IMR-90 (cell line): ENCODE measurements at regions not wholly inside any gene's neighbourhood (a gene's known extent, or its start where the extent isn't known, plus 50 kb on each side); places are given as distances from the start of the nearest gene placed in this dataset.

Source experiments
- BHLHE40 ChIP-seq: fragments of 150-350 bp; IDR thresholded peaks from 2 replicates; pipeline ENCODE4 v1.6.1; 2016; ENCODE audit warnings: mild to moderate bottlenecking, low read depth, low read length
- CTCF ChIP-seq: conservative IDR thresholded peaks from 2 replicates; pipeline ENCODE4 v1.5.1; 2012; ENCODE audit warnings: mild to moderate bottlenecking, low read depth, low read length, improper control_type of control experiment
- FOS ChIP-seq: fragments of 150-350 bp; IDR thresholded peaks from 2 replicates; pipeline ENCODE4 v1.6.1; 2016; ENCODE audit warnings: low read depth, low read length
- MAFK ChIP-seq: IDR thresholded peaks from 2 replicates; pipeline ENCODE4 v1.6.1; 2012; ENCODE audit warnings: low read depth, low read length, improper control_type of control experiment
- POLR2A ChIP-seq: IDR thresholded peaks from 2 replicates; pipeline ENCODE4 v1.6.1; 2012; ENCODE audit warnings: mild to moderate bottlenecking, low read depth, low read length

GRCh38 chr2:217325251-217325650, 465.4 kb upstream of the TNP1 start:
- no peak for TF ChIP-seq CTCF
- no peak for TF ChIP-seq POLR2A
- peak; percentile 74 for TF ChIP-seq MAFK
- TF ChIP-seq BHLHE40: no peak
- TF ChIP-seq FOS: no peak
